IPS DF 6.9 (cell line): ENCODE measurements at regions not wholly inside any gene's neighbourhood (a gene's known extent, or its start where the extent isn't known, plus 50 kb on each side); places are given as distances from the start of the nearest gene placed in this dataset.
"Not testable (repeated sequence)": the region's sequence is repeated elsewhere in the genome, so short reads cannot be mapped to it uniquely, and the experiment has no call there.

ENCODE experiments used
- DNase-seq: peaks from one replicate; pipeline ENCODE4 v3.0.0-alpha.2; 2013; ENCODE audit warnings: low read depth, low spot score
- H3K27ac ChIP-seq: one replicate; pipeline ENCODE4 v1.5.1; 2013; ENCODE audit warnings: low read length, control low read depth
- H3K27me3 ChIP-seq: 2 replicates; pipeline ENCODE4 v1.6.1; 2013; ENCODE audit warnings: mild to moderate bottlenecking, low read length; ENCODE audit not compliant: control insufficient read depth, insufficient read depth
- H3K36me3 ChIP-seq: 2 replicates; pipeline ENCODE4 v1.6.1; 2013; ENCODE audit warnings: low read length; ENCODE audit not compliant: control insufficient read depth, insufficient read depth
- H3K4me1 ChIP-seq: 2 replicates; pipeline ENCODE4 v1.6.1; 2013; ENCODE audit warnings: low read length; ENCODE audit not compliant: control insufficient read depth, insufficient read depth
- H3K4me3 ChIP-seq: 2 replicates; pipeline ENCODE4 v1.5.1; 2013; ENCODE audit warnings: mild to moderate bottlenecking, low read length
- H3K9me3 ChIP-seq: 2 replicates; pipeline ENCODE4 v1.6.1; 2013; ENCODE audit warnings: low read length, inconsistent platforms; ENCODE audit not compliant: control insufficient read depth, insufficient read depth
- WGBS: extraction: QIAGEN DNeasy Blood & Tissue Kit; methylation state at CpG from one replicate; pipeline ENCODE4 v1.1.7; 2013; ENCODE audit warnings: mixed read lengths, missing lambda C conversion rate; ENCODE audit not compliant: insufficient read length, insufficient coverage; 5-methylcytosine and 5-hydroxymethylcytosine counted together

DNA sequence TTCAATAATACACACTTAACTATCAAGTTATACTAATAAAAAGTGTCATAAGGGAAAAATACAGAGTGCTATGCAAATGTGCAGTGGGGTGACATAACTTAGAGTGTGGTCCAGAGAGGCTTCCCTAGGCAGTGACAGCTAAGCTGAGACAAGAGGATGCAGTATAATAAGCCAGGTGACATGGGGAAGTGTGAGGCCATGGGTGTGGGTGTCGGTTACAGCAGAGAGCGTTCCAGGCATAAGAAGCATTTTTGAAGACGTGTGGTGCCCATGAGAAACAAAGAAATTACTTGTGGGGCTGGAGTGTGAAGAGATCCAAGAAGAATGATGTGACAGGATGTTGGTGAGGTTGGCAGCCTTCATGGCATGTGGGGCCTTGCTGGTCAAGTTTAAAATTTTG, 78.1 kb upstream of the PICALM start:
- no peak for DNase-seq
- Histone ChIP-seq H3K4me3 (no peak overlapping the region), H3K4me1 (peaks cover 4% of the 10 kb centered on the region), H3K9me3 (no peaks in the 10 kb centered on the region), H3K27ac (no peak overlapping the region), H3K27me3 (no peaks in the 10 kb centered on the region; the same call in 1 of the 2 replicates), H3K36me3 (no peaks in the 10 kb centered on the region)
- WGBS, result no CpG with 5 or more reads among the region's 3 CpGs

DNA sequence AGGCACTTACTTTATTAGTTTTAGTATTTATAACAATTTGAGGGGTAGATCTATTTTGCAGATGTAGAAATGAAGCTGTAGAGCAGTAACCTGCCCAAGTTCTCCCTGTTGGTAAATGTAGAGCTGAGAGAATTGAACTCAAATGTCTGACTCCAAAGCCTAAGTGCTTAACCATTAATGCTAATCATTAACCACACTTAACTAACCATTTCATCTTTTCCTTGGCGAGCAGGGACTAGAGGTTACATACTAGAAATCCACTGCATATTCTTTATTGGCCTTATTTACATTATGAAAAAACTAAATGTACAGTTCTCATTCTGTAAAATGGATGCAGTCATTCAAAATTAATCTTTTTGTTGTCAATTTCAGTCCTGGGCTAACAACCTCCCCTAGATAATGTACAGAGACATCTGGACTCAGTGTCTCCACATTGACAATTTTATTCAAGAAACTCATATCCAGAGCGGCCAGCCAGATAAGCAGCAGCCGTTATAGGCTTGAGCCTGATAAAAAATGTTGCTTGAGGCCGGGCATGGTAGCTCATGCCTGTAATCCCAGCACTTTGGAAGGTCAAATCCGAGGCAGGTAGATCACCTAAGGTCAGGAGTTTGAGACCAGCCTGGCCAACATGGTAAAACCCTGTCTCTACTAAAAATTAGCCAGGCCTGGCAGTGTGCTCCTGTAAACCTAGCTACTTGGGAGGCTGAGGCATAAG, 76.7 kb upstream of the PICALM start:
- no peaks in the 10 kb centered on the region for H3K27me3 ChIP-seq
- no peak overlapping the region for H3K4me3 ChIP-seq
- H3K9me3 ChIP-seq, result no peaks in the 10 kb centered on the region
- WGBS, result no CpG with 5 or more reads among the region's 5 CpGs
- DNase-seq, result no peak
- H3K4me1 ChIP-seq, result peaks cover 2% of the 10 kb centered on the region
- H3K27ac ChIP-seq, result no peak overlapping the region
- H3K36me3 ChIP-seq, result no peaks in the 10 kb centered on the region

GRCh38 chr11:86144846-86145245, 76.0 kb upstream of the PICALM start:
- H3K9me3 ChIP-seq, result no peaks in the 10 kb centered on the region
- H3K4me3 ChIP-seq, result no peak overlapping the region
- H3K36me3 ChIP-seq, result no peaks in the 10 kb centered on the region
- WGBS, result no CpG with 5 or more reads among the region's 3 CpGs
- no peaks in the 10 kb centered on the region for H3K27me3 ChIP-seq
- peaks cover 2% of the 10 kb centered on the region for H3K4me1 ChIP-seq
- no peak overlapping the region for H3K27ac ChIP-seq
- no peak for DNase-seq

- H3K27ac ChIP-seq, DNase-seq, H3K4me3 ChIP-seq, H3K4me1 ChIP-seq, H3K27me3 ChIP-seq, H3K9me3 ChIP-seq, H3K36me3 ChIP-seq: not testable (repeated sequence)
- WGBS, result no CpG with 5 or more reads among the region's 9 CpGs
Observed at GRCh38 chr11:86144087-86144486, 75.2 kb upstream of the PICALM start.

DNA sequence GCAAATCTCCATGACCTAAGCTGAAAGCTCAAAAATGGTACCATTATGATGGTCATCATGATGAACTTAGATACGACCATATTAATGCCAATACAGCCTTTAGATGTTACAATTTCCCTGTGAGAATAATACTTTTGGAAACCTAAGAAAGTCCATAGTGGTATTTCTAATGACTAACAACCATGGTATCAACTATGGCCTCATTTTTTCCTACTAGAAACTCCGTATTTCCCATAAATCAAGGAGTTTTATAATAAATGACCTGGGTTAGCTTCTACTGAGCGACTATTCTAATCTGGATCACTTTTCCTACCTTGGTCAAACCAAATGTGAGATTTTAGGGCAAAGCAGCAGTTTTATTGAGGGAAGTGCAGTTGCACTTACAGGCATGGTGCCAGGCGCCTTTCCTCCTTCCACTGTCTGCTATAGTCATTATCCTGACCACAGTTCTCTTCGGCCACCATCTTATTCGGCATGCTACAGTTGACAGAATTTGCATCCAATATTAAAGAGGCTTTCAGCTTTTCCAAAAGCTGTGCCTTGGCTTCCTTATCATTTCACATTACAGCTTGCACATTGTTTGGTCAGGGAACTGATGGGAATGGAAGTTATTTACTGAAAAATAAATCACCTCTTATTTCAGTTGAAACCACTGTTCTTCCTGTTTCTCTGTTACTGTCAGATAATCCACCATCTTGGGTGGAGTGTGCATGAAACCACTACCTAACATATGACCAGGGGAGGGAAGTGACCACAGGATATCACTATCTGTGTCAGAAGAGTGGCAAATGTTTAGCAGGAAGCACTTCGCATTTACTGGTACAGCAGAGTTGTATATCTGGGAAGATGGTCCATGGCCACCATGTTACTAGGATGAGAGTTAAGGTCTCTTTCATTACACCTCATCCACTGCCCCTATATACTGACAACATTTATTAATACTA, 74.5 kb upstream of the PICALM start:
- H3K27me3 ChIP-seq, result no peaks in the 10 kb centered on the region
- no peaks in the 10 kb centered on the region for H3K36me3 ChIP-seq
- no peak overlapping the region for H3K27ac ChIP-seq
- DNase-seq, result no peak
- H3K4me1 ChIP-seq, result peaks cover under 1% of the 10 kb centered on the region; the same call in 1 of the 2 replicates
- WGBS, result no CpG with 5 or more reads among the region's 7 CpGs
- no peaks in the 10 kb centered on the region for H3K9me3 ChIP-seq
- no peak overlapping the region for H3K4me3 ChIP-seq

DNA sequence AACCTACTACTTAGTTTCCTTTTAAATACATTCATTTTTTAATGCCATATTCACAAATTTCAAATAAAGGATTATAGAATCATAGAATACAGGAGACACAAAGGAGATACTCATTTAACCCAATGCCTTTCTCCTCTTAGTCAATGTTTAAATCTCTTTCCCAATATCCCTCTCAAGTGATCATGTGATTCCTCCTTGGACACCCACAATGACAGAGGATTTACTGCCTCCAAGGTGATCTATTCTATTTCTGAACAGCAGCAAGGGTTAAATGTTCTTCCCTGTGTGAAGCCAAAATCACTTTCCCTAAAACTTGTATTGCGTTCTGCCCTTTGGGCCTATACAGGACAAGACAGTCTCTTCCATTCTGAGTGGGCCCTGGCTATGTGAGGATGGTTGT, 73.3 kb upstream of the PICALM start:
- no peak for DNase-seq
- Histone ChIP-seq H3K36me3 (no peaks in the 10 kb centered on the region), H3K27me3 (no peaks in the 10 kb centered on the region), H3K4me3 (no peak overlapping the region), H3K27ac (no peak overlapping the region), H3K4me1 (no peaks in the 10 kb centered on the region), H3K9me3 (no peaks in the 10 kb centered on the region)
- WGBS, result no CpG with 5 or more reads among the region's 1 CpG

GRCh38 chr11:86141727-86142126, 72.8 kb upstream of the PICALM start:
- no peak for DNase-seq
- Histone ChIP-seq H3K27me3 (no peaks in the 10 kb centered on the region), H3K27ac (no peak overlapping the region), H3K9me3 (no peaks in the 10 kb centered on the region), H3K4me3 (no peak overlapping the region), H3K4me1 (no peaks in the 10 kb centered on the region), H3K36me3 (no peaks in the 10 kb centered on the region)
- no CpG with 5 or more reads among the region's 1 CpG for WGBS

GRCh38 chr11:86140334-86140990, 71.6 kb upstream of the PICALM start:
- Histone ChIP-seq H3K27me3 (no peaks in the 10 kb centered on the region), H3K4me1 (no peaks in the 10 kb centered on the region), H3K36me3 (no peaks in the 10 kb centered on the region), H3K4me3 (no peak overlapping the region), H3K9me3 (no peaks in the 10 kb centered on the region), H3K27ac (no peak overlapping the region)
- WGBS, result no CpG with 5 or more reads among the region's 10 CpGs
- no peak for DNase-seq

DNA sequence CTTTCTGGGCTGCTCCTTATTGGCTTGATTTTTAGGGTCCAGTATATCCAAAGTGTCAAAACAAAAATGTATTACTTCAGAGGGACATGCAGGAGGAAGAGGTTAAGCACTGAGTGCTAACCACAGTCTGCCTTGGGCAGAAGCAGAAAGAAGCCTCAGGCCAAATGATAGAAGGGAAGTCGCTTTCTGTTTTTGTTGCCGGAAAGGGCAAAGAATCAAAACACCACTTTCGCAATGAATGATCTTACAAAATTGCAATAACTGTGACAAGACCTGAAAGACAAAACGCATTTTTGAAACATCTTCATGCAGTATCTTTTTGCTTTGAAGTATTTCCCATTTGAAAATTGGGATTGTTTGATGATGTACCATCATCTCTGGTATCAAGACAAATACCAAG, 70.1 kb upstream of the PICALM start:
- Histone ChIP-seq H3K9me3 (no peaks in the 10 kb centered on the region), H3K36me3 (no peaks in the 10 kb centered on the region), H3K27ac (no peak overlapping the region), H3K27me3 (no peaks in the 10 kb centered on the region), H3K4me1 (no peaks in the 10 kb centered on the region), H3K4me3 (no peak overlapping the region)
- DNase-seq, result no peak
- WGBS, result no CpG with 5 or more reads among the region's 4 CpGs

- whole genome bisulfite sequencing, result no CpG with 5 or more reads among the region's 2 CpGs
- no peak for DNase-seq
- H3K27ac ChIP-seq, result no peak overlapping the region
Observed at GRCh38 chr11:86136538-86136937, 67.7 kb upstream of the PICALM start.

More at GRCh38 chr11:86136538-86136937, 67.7 kb upstream of the PICALM start:
- Histone ChIP-seq H3K36me3 (no peaks in the 10 kb centered on the region), H3K4me3 (no peak overlapping the region), H3K4me1 (no peaks in the 10 kb centered on the region), H3K27me3 (no peaks in the 10 kb centered on the region), H3K9me3 (no peaks in the 10 kb centered on the region)
